GM19467 (cell line): ENCODE measurements at regions not wholly inside any gene's neighbourhood (a gene's known extent, or its start where the extent isn't known, plus 50 kb on each side); places are given as distances from the start of the nearest gene placed in this dataset.

ENCODE experiments used
- ATAC-seq: cut with Tn5 transposase; IDR thresholded peaks from one replicate; pipeline ENCODE4 v1.9.1; 2021; ENCODE audit warnings: mild to moderate bottlenecking, moderate library complexity; ENCODE audit not compliant: unreplicated experiment

DNA sequence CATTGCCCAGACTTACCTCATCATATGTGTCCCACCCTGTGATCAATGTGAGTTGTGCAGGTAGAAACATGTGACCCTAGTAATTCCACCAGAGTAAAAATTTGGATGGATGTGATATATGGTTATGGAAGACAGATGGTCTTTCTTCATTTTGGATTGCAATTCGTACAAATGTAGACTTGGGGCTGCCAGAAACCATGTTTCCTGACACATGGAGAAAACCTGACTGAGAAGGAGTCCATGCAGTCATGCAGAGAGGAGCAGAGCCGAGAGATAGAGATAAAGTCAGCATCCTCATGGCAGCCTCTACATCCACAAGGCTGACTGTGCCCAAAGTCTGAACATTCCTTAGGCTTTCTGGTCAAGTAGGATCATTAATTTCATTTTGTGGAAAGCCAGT lies 678.1 kb upstream of the KIRREL3 start:
- no peak for ATAC-seq

GRCh38 chr11:127677660-127678425 lies 677.3 kb upstream of the KIRREL3 start:
- no peak for ATAC-seq

DNA sequence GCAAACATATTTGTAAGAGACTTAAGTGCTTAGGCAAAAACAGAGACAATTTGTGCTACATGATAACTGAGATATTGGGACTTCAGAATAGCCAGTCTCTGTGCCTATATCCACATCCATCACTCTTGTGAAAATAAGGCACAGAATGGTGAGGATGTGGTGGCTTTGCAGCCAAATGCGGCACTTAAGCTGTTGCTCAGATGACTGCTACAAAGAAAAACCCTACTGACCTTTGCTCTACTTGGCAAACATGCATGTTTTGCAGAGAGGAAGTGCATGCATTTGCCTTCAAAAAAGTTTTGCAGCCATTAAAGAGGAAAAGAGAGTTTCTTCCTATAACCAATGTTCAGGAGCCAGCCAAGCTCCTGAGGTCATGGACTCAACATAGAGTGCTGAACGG lies 675.0 kb upstream of the KIRREL3 start:
- no peak for ATAC-seq

- no peak for ATAC-seq
Measured at GRCh38 chr11:127674754-127675153, 674.2 kb upstream of the KIRREL3 start.

DNA sequence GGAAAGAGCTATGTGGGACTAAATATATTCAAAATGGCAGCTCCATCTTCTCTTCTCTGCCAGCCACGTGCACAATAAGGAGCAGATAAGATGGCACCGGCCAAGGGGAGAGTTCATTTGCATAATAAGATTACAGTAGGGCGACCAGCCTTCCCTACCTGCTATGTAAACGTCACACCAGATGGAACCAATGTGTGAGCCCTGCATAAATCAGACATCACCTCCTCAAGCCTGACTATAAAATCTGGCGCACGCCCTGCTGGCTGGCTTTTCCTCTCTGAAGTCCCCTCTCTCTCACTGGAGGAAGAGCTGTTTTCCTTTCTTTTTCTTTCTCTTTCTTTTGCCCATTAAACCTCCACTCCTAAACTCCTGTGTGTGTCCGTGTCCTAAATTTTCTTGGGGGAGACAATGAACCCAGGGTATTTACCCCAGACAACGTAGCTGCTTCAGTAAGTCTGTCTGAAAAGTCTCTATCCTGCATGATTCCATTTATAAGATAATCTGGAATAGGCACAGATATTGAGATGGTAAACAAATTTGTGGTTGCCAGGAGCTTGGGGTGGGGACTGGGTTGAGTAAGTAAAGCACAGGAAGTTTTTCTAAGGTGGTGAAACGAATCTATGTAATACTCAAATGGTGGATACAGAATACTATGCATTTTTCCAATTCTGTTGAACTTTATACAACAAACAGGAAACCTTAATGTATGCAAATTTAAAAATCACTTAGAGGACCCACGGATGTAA lies 670.0 kb upstream of the KIRREL3 start:
- ATAC-seq = no peak

- ATAC-seq = no peak
Measured at GRCh38 chr11:127656116-127656836, 655.7 kb upstream of the KIRREL3 start.

- no peak for ATAC-seq
Measured at GRCh38 chr11:127653076-127653475, 652.5 kb upstream of the KIRREL3 start.

GRCh38 chr11:127651888-127652221 lies 651.3 kb upstream of the KIRREL3 start:
- no peak for ATAC-seq

GRCh38 chr11:127651175-127651887 lies 650.8 kb upstream of the KIRREL3 start:
- ATAC-seq = no peak

DNA sequence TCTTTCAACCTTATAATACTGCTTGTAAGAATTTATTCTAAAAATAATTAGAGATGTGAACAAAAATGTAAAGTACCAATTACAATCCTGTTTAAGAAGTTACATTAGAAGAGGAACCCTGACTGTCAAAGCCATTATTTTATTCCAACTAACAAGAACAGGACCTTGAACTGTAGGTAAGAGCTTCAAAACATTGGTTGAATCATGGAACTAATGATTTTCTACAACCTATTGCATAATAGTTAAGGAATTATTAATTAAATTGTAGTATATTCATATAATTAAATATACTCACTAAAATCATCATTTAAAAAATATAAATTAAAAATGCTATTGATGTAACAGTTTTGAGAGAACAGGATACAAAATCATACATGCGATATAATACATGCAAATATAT lies 649.4 kb upstream of the KIRREL3 start:
- no peak for ATAC-seq

DNA sequence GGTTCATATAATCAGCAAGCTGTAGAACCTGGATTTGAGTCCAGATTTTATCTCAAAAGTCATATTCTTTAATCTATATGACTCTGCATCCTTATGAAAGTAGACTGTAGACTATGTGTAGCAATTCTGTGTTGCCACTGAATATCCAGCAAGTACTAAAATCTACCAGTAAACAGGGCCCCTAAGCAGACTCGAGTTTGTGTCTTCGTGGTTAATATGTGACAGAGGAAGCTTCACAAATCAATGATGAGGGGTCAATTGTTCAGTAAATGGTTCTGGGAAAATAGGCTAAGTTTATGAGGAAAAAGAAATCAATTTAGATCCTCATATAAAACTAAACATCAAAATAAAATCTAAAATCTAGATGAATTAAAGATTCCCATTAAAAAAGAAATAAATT lies 648.5 kb upstream of the KIRREL3 start:
- no peak for ATAC-seq

DNA sequence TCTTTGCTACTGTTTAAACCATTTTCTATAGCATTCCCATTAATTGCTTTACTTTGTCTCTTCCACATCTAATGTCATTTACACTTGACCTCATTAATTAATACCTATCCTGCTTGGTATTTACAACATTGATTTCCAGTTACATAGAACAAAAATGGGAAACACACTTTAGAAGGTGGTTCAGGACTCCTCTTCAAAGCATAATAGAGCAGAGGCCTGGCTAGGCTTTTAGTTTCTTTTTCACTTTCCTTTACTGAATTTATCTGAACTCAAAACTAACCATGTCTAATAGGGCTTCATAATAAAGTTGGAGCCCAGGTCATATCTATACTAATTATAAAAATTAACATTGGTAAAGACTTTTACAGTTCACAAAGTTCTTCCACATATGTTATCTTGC lies 648.0 kb upstream of the KIRREL3 start:
- ATAC-seq = no peak

- ATAC-seq = no peak
Measured at GRCh38 chr11:127644366-127644765, 643.8 kb upstream of the KIRREL3 start.

DNA sequence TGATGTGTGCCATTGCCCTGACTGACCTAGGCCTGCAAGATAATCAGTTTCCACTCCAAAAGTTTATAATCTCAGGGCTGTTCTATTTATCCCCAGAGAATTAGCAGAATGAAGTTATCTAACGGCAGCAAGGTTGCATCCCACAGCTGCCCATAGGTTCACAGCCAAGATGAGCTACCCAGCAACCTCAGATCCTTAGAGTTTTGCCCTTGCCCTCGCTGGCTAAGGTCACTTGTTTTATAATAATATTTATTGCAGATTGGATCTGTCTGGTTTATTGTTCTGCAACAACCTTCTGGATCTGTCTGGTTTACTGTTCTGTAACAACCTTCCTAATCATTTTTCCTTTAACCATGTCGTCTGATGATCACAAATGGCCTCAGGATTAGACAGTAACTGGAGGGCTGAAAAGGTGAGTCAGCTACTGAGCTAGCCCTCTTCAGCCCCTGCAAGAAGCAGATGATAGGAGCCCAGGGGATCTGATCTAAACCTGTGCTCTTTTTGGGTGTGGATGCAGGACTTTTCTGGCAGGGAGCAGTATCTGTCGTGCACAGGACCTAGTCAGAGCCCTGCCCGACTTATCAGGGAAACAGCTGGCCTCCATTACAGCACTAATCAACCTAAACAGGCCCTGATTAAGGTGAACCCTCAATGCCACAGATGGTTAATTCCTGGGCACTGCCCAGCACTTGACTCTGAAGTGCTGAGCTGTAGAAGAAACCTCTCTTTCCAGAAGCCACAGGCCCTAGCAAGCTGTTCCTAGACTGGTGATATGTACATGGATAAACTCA lies 642.9 kb upstream of the KIRREL3 start:
- ATAC-seq = no peak

GRCh38 chr11:127640561-127641451 lies 640.2 kb upstream of the KIRREL3 start:
- no peak for ATAC-seq

- ATAC-seq = no peak
Measured at GRCh38 chr11:127639916-127640315, 639.3 kb upstream of the KIRREL3 start.

DNA sequence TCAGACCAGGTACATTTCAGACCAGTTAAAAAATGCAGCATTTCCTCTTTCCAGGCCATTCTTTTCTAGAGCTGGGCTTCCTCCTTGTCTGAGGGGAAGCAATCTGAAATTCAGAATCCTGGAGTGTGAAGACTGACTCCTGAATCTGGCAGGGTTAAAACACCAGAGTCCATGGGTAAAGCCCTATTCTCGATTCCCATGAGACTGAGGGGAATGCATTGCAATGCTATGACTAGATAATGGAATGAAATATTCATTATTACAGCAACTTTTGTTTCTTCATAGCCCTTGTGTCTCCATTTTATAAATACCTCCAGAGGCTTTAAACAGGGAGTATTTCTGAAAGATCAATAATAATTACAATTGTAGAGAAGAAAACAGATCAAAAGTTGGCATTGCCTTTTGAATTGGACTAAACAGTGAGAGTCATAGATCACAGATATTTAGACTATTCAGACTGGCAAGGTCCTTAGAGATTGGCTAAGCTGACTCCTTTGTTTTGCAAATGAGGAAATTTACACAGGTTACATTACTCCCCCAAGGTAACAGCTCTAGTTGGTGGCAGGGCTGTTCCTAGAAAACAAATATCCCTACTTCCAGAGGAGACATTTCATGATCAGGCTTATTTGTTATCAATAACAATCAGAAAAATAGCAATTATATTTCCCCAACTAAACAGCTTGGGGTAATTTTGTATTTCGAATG lies 632.6 kb upstream of the KIRREL3 start:
- ATAC-seq = no peak

DNA sequence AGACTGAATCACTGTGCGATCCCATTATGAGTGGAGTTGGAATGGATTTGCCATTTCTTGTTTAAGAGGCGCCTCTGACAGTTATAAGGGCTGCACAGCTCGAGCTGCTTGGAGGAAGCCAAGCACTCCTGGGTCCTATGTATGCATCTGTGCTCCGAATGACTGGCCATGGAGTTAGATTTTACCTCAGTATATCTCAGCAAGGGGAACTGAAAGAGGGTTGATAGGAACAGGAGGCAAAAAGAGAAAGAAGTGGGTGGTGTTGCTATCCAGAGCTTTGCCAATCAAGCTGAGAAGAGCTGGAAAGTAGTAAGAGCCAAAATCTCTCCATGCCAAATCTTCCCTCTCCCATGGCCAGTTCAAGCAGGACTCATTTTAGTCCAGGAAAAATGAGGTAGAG lies 632.0 kb upstream of the KIRREL3 start:
- no peak for ATAC-seq

DNA sequence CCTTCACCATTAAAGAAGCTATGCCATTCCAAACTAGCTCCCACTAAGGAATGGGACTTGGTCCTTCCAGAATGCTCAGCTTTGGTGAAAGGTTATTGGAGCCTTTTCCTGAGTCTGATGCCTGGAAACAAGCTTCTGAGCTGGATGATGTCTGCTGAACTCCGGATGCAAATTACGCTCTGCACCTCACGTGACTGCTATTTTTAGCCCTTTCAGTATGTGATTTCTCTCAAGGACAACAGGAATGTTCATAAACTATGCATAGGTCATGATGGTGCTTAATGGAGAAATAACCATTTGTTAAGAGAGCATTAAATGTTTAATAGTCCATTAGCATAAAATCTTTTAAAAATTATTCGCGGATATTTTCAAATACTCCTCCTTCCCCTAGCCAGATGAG lies 631.4 kb upstream of the KIRREL3 start:
- ATAC-seq = no peak
